MM.1S (cell line): ENCODE measurements at regions not wholly inside any gene's neighbourhood (a gene's known extent, or its start where the extent isn't known, plus 50 kb on each side); places are given as distances from the start of the nearest gene placed in this dataset.

Experiments used
- DNase-seq: peaks from one replicate; pipeline ENCODE4 v3.0.0-alpha.2; 2015
- H2AFZ ChIP-seq: fragments of 300-600 bp; sonication (generic); 2 replicates; pipeline ENCODE4 v1.6.0; 2016; ENCODE audit warnings: antibody characterized with exemption, low read length
- H3F3A ChIP-seq: fragments of 300-600 bp; sonication (generic); 2 replicates; pipeline ENCODE4 v1.6.1; 2016; ENCODE audit warnings: mild to moderate bottlenecking, antibody characterized with exemption, low read length, moderate library complexity, mixed read lengths; ENCODE audit not compliant: insufficient read depth
- H3K27ac ChIP-seq: fragments of 300-600 bp; sonication (generic); 2 replicates; pipeline ENCODE4 v1.5.1; 2016; ENCODE audit warnings: mild to moderate bottlenecking, low read length
- H3K27me3 ChIP-seq: fragments of 300-600 bp; sonication (generic); replicated peaks from 2 replicates; pipeline ENCODE4 v1.6.0; 2016; ENCODE audit warnings: low read length; ENCODE audit not compliant: insufficient read depth
- H3K36me3 ChIP-seq: fragments of 300-600 bp; sonication (generic); replicated peaks from 2 replicates; pipeline ENCODE4 v1.6.1; 2016; ENCODE audit warnings: mild to moderate bottlenecking, low read length, mixed read lengths; ENCODE audit not compliant: insufficient read depth
- H3K4me1 ChIP-seq: fragments of 300-600 bp; sonication (generic); 2 replicates; pipeline ENCODE4 v1.6.1; 2016; ENCODE audit warnings: low read length, mixed read lengths
- H3K4me2 ChIP-seq: fragments of 300-600 bp; sonication (generic); 2 replicates; pipeline ENCODE4 v1.6.0; 2016; ENCODE audit warnings: low read depth, low read length
- H3K4me3 ChIP-seq: fragments of 300-600 bp; sonication (generic); 2 replicates; pipeline ENCODE4 v1.5.1; 2016; ENCODE audit warnings: low read length, mixed read lengths
- H3K79me2 ChIP-seq: fragments of 300-600 bp; sonication (generic); 2 replicates; pipeline ENCODE4 v1.6.1; 2016; ENCODE audit warnings: mixed run types, low read length, mixed read lengths
- H3K9ac ChIP-seq: fragments of 300-600 bp; sonication (generic); 2 replicates; pipeline ENCODE4 v1.6.1; 2016; ENCODE audit warnings: low read length, mixed read lengths
- H3K9me2 ChIP-seq: fragments of 300-600 bp; sonication (generic); replicated peaks from 2 replicates; pipeline ENCODE4 v1.6.1; 2016; ENCODE audit warnings: mild to moderate bottlenecking, low read length, mixed read lengths; ENCODE audit not compliant: insufficient read depth
- H3K9me3 ChIP-seq: fragments of 300-600 bp; sonication (generic); replicated peaks from 2 replicates; pipeline ENCODE4 v1.6.1; 2016; ENCODE audit warnings: mild to moderate bottlenecking, low read length, mixed read lengths; ENCODE audit not compliant: insufficient read depth
- H4K20me1 ChIP-seq: fragments of 300-600 bp; sonication (generic); 2 replicates; pipeline ENCODE4 v1.6.1; 2016; ENCODE audit warnings: mild to moderate bottlenecking, low read length, moderate library complexity, mixed read lengths; ENCODE audit not compliant: insufficient read depth
- EZH2 ChIP-seq: fragments of 300-600 bp; sonication (generic); optimal IDR thresholded peaks from 2 replicates; pipeline ENCODE3; 2017; ENCODE audit warnings: low read depth, mild to moderate bottlenecking, antibody characterized with exemption, low read length, mixed read lengths
- EZH2phosphoT487 ChIP-seq: fragments of 300-600 bp; sonication (generic); IDR thresholded peaks from 2 replicates; pipeline ENCODE4 v1.6.1; 2018; ENCODE audit warnings: antibody characterized with exemption, low read length
- TF ChIP-seq, protein P1 (sequence below): fragments of 300-600 bp; sonication (generic); IDR thresholded peaks from 2 replicates; pipeline ENCODE4 v1.5.1; 2016; ENCODE audit warnings: antibody characterized with exemption, low read length, mixed read lengths

DNA sequence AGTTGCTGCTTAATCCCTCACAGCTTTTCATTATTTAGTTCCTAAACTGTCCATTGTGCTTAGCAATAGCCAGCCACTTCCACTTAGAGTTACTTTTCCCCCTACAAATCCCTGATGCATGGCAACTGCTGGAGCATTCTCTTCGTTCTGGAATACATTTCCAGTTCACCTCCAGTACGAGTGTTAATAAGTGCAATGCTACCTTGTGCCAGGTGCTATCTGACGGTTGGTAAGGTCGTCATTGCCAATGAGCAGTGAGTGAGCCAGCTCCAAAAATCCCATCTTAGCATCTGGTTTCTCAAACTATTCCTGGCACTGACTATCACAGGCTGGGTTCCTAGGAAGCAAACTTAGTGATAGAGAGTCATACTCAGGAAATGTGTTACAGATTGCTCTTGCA is 114.1 kb upstream of the ADGRF1 start:
- Histone ChIP-seq H3K4me1 (no peaks in the 10 kb centered on the region), H3K27ac (no peak overlapping the region), H2AFZ (no peak overlapping the region)

DNA sequence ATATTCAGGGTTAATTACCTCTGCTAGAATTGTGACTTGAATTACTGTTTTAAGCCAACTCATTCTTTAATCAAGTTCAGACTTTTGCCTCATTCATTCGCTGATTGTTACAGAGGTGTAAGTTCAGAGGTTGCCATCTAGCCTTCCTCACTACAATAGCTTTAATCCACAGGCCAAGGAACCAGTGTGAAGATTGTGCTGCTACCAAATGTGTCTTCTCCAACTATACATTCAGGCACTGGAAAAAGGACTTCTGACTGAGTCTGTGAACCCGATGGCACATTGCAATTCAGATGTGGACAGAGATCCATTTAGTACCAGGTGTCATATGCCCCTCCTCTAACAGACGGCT is 111.2 kb upstream of the ADGRF1 start:
- Histone ChIP-seq H3K4me3 (no peak overlapping the region), H4K20me1 (no peaks in the 10 kb centered on the region), H3K9me2 (no peaks in the 10 kb centered on the region), H3K9ac (no peak overlapping the region), H3K27ac (no peak overlapping the region), H3K9me3 (no peaks in the 10 kb centered on the region), H2AFZ (no peak overlapping the region), H3K27me3 (no peaks in the 10 kb centered on the region), H3K4me1 (no peaks in the 10 kb centered on the region), H3F3A (no peaks in the 10 kb centered on the region), H3K36me3 (no peaks in the 10 kb centered on the region), H3K79me2 (no peaks in the 10 kb centered on the region), H3K4me2 (no peak overlapping the region)
- TF ChIP-seq, protein P1, sequence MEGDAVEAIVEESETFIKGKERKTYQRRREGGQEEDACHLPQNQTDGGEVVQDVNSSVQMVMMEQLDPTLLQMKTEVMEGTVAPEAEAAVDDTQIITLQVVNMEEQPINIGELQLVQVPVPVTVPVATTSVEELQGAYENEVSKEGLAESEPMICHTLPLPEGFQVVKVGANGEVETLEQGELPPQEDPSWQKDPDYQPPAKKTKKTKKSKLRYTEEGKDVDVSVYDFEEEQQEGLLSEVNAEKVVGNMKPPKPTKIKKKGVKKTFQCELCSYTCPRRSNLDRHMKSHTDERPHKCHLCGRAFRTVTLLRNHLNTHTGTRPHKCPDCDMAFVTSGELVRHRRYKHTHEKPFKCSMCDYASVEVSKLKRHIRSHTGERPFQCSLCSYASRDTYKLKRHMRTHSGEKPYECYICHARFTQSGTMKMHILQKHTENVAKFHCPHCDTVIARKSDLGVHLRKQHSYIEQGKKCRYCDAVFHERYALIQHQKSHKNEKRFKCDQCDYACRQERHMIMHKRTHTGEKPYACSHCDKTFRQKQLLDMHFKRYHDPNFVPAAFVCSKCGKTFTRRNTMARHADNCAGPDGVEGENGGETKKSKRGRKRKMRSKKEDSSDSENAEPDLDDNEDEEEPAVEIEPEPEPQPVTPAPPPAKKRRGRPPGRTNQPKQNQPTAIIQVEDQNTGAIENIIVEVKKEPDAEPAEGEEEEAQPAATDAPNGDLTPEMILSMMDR, result no peak
- TF ChIP-seq EZH2phosphoT487 (no peak), EZH2 (no peak)
- DNase-seq, result no peak

More for the DNA sequence above, 114.1 kb upstream of the ADGRF1 start:
- no peak overlapping the region for H3K4me3 ChIP-seq
- H3F3A ChIP-seq, result no peaks in the 10 kb centered on the region
- no peaks in the 10 kb centered on the region; the same call in 1 of the 2 replicates for H3K36me3 ChIP-seq
- no peaks in the 10 kb centered on the region for H3K9me3 ChIP-seq
- no peak overlapping the region for H3K4me2 ChIP-seq
- H3K9ac ChIP-seq, result no peak overlapping the region
- H4K20me1 ChIP-seq, result no peaks in the 10 kb centered on the region
- no peaks in the 10 kb centered on the region for H3K9me2 ChIP-seq
- no peaks in the 10 kb centered on the region for H3K79me2 ChIP-seq
- H3K27me3 ChIP-seq, result no peaks in the 10 kb centered on the region
- DNase-seq, result no peak
- no peak for TF ChIP-seq EZH2phosphoT487

DNA sequence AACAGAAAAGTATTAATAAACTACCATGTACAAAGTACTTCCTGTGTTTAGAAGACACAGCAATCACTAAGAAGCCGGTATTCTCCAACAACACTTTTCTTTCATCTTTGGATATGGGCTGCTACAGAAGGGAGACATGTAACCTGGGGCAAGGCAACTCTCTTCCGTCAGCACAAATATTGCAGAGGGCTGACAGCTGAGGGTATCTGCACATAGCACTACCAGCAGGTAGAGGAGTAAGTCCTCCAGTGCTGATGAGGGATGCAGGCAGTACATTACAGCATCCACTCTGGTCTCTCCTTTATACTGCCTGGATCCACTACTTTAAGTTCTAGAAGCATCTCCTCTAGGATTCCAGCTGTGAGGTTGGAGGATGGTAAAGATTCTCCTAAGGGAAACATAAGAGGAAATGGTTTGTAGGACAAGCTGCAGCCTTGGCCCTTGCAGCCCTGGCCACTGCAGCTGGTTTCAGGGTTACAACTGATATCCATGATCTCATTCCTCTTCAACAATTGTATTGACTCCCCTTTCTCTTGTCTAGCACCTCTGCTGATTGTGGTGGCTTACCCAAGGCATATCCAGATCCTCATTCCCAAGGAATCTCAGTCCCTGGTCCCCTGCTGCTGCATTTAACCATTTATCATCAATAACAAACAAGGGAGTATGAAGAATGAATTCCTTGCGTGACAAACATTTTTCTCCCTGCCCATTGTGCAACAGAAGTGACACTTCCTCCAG is 110.7 kb upstream of the ADGRF1 start:
- H3K9me3 ChIP-seq, result no peaks in the 10 kb centered on the region
- H3K4me1 ChIP-seq, result no peaks in the 10 kb centered on the region
- H3K79me2 ChIP-seq, result no peaks in the 10 kb centered on the region
- H3K4me2 ChIP-seq, result no peak overlapping the region
- no peak overlapping the region for H3K4me3 ChIP-seq
- no peaks in the 10 kb centered on the region for H3K9me2 ChIP-seq
- no peak overlapping the region for H3K27ac ChIP-seq
- H4K20me1 ChIP-seq, result no peaks in the 10 kb centered on the region
- DNase-seq, result no peak
- TF ChIP-seq EZH2, result no peak
- TF ChIP-seq, protein P1, result no peak
- TF ChIP-seq EZH2phosphoT487, result no peak
- H3K36me3 ChIP-seq, result no peaks in the 10 kb centered on the region
- H3K27me3 ChIP-seq, result no peaks in the 10 kb centered on the region
- no peak overlapping the region for H2AFZ ChIP-seq
- no peaks in the 10 kb centered on the region for H3F3A ChIP-seq
- no peak overlapping the region for H3K9ac ChIP-seq

DNA sequence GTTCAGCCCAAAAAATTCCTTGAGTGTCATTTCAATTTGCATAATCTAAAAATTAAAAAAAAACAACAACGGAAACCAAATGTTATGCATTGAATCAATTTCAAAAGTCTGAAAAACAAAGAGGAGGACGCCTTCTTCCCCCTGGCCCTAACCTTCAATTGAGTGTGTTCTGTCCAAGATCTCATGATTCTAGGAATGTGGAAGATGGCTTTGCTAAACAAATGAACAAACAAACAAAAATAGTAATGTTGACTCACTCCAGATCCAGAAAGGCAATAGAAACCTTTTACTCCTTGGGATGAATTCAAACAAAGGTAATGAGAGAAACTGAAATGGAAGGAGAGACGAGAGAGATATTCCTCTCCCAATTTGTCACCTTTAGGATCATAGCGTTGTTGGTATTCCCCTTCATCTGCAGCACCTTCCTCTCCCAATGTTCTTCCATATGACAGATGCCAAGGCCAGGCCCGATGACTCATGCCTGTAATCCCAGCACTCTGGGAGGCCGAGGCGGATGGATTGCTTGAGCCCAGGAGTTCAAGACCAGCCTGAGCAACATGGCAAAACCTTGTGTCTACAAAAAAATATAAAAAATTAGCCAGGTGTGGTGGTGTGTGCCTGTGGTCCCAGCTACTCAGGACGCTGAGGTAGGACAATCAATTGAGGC is 109.2 kb upstream of the ADGRF1 start:
- H3K4me3 ChIP-seq, result no peak overlapping the region

More for the DNA sequence above, 109.2 kb upstream of the ADGRF1 start:
- Histone ChIP-seq H3F3A (no peaks in the 10 kb centered on the region), H2AFZ (no peak overlapping the region), H3K4me2 (no peak overlapping the region), H3K27ac (no peak overlapping the region), H3K9me2 (no peaks in the 10 kb centered on the region), H3K9me3 (no peaks in the 10 kb centered on the region), H3K9ac (no peak overlapping the region), H3K4me1 (no peaks in the 10 kb centered on the region), H3K36me3 (no peaks in the 10 kb centered on the region), H3K79me2 (no peaks in the 10 kb centered on the region), H4K20me1 (no peaks in the 10 kb centered on the region), H3K27me3 (no peaks in the 10 kb centered on the region)
- TF ChIP-seq EZH2phosphoT487, result no peak
- no peak for TF ChIP-seq EZH2
- TF ChIP-seq, protein P1, result no peak
- no peak for DNase-seq
